Ovary (tissue), 7 donors: ENCODE measurements at regions not wholly inside any gene's neighbourhood (a gene's known extent, or its start where the extent isn't known, plus 50 kb on each side); places are given as distances from the start of the nearest gene placed in this dataset.

ENCODE experiments used
- DNase-seq, 5 donors: peaks; one replicate each; pipeline ENCODE4 v3.0.0-alpha.2; 2019 to 2020
- H3K27ac ChIP-seq, 2 donors: fragments of 200-600 bp; one replicate each; pipeline versions ENCODE4 v1.5.1 to v1.8.0; 2019 to 2022
- H3K27me3 ChIP-seq: fragments of 200-600 bp; one replicate; pipeline ENCODE4 v1.8.0; 2022
- H3K36me3 ChIP-seq: fragments of 200-600 bp; sonication (generic); one replicate; pipeline ENCODE4 v1.5.1; 2019
- H3K4me1 ChIP-seq: one replicate; pipeline ENCODE4 v1.8.1; 2013; ENCODE audit warnings: mild to moderate bottlenecking, moderate library complexity; ENCODE audit not compliant: insufficient read depth
- H3K4me3 ChIP-seq: fragments of 200-600 bp; sonication (generic); one replicate; pipeline ENCODE4 v1.5.1; 2017
- H3K9me3 ChIP-seq, 2 donors: fragments of 200-600 bp in 1 of 2; sonication (generic) in 1 of 2; one replicate each; pipeline versions ENCODE4 v1.5.1 to v1.8.1; 2013 to 2019; ENCODE audit warnings: mild to moderate bottlenecking in 1 of 2, moderate library complexity in 1 of 2
- CTCF ChIP-seq, 3 donors: fragments of 450-650 bp in 2 of 3; fragments of 200-600 bp in 1 of 3; IDR thresholded peaks; one replicate each; pipeline versions ENCODE4 v1.5.1 to v1.8.0; 2016 to 2022; ENCODE audit warnings: antibody characterized with exemption in 3 of 3, mild to moderate bottlenecking in 1 of 3
- EP300 ChIP-seq: sonication (generic); formaldehyde crosslinking; IDR thresholded peaks from one replicate; pipeline ENCODE4 v1.6.1; 2017; ENCODE audit warnings: antibody characterized with exemption
- POLR2A ChIP-seq: fragments of 450-650 bp; IDR thresholded peaks from one replicate; pipeline ENCODE4 v1.6.1; 2017; ENCODE audit warnings: antibody characterized with exemption, mild to moderate bottlenecking, moderate library complexity
- WGBS, 3 donors: extraction: QIAGEN DNeasy Blood & Tissue Kit in 1 of 3; methylation state at CpG; one replicate each; pipeline versions ENCODE4 v1.1.5 to v1.1.7; 2013 to 2017; 5-methylcytosine and 5-hydroxymethylcytosine counted together
- intact Hi-C, 4 donors: fragments of 100-400 bp; cut with DNase I; formaldehyde crosslinking; loops; one replicate each; pipeline versions ENCODE4 v1.11.0 to v1.15.1; 2022 to 2023
- donor health status: DM: no; HTN: no; CAD: no; lungs with moderate emphysema.
- donor health status: DM: no; HTN: no; CAD: no.
- donor health status: Bipolar disorder and iron deficiency.
- donor health status: DM: no; HTN: no; CAD: no.
- donor health status: DM: yes; HTN: yes; CAD: no.

- TF ChIP-seq EP300 (no peak), POLR2A (no peak), CTCF (IDR thresholded peaks at IDR 0.05) (no peak)
- H3K4me3 ChIP-seq = no peak overlapping the region
- H3K27me3 ChIP-seq = no peaks in the 10 kb centered on the region
- no peaks in the 10 kb centered on the region for H3K4me1 ChIP-seq
- no peak overlapping the region for H3K27ac ChIP-seq
- DNase-seq = no peak
- intact Hi-C loops = no loop called here
- no peaks in the 10 kb centered on the region for H3K36me3 ChIP-seq
- H3K9me3 ChIP-seq = no peaks in the 10 kb centered on the region
Measured at GRCh38 chr10:62915158-62915557, 99.0 kb upstream of the EGR2 start.

DNA sequence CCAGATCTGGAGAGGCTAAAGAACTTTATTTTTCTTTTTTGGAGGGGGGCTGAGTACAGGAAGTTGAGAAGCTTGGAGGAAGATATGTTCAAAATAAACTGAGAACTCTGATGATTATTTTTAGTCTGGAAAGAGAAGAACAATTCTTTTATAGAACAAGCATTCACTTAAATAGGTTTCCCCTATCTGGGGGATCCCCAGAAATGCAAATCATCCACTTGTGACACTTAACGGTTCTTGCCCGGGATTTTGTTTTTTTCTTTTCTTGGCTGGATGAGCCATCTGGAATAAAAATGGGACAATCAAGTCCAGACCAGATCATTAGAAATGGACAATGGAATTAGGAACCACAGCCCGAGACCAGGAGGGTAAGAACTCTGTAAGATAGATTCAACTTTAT is 95.9 kb upstream of the EGR2 start:
- Histone ChIP-seq H3K27ac (no peak overlapping the region), H3K4me3 (no peak overlapping the region)
- 32 to 50% (median 38%) methylated on average over 3 of the region's 3 CpGs for WGBS, 3 donors

DNA sequence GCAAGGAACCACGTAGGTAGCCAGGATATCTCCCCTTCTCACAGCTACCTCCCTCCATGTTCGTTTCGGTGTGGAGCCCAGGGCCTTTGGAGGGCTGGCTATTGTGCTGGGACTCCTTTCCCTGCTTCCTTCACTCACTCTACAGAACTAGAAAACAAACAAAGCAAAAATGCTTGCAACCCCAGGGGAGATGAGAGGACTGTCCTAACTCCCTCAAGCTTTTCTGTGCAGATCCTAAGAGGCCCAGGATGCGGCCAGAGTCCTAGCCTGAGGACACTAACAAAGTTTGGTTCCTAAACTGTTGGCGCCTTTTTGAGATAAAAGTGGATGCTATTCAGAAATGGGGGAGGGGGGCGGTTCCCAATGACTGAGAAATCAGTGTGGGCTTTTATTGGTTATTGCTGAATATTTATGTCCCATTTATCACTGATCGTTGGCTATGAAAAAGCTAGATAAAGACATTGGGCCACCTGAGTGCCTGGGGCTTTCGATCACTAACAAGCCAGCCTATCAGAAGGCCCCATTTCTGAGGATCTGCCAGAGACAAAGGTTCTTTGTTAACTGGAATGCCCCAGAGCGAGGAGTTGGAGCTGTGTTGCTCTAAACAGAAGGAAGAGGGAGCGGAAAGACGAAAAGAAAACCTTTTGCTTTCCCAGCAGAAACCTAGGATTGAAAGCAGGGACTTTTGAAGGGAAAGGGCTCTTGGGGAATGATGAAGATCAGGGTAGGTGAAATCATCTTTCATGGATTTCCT is 95.2 kb upstream of the EGR2 start:
- H3K27me3 ChIP-seq = no peaks in the 10 kb centered on the region
- no peaks in the 10 kb centered on the region for H3K36me3 ChIP-seq
- 84 to 91% (median 86%) methylated on average over 11 of the region's 11 CpGs for WGBS, 3 donors
- H3K9me3 ChIP-seq = no peaks in the 10 kb centered on the region
- DNase-seq = no peak
- H3K27ac ChIP-seq = no peak overlapping the region
- H3K4me3 ChIP-seq = no peak overlapping the region
- H3K4me1 ChIP-seq = no peaks in the 10 kb centered on the region
- TF ChIP-seq CTCF (IDR thresholded peaks at IDR 0.05) (no peak), EP300 (no peak), POLR2A (no peak)
- intact Hi-C loops = no loop called here

More for the DNA sequence above, 95.9 kb upstream of the EGR2 start:
- no peaks in the 10 kb centered on the region for H3K9me3 ChIP-seq
- H3K4me1 ChIP-seq = no peaks in the 10 kb centered on the region
- intact Hi-C loops = no loop called here
- DNase-seq = no peak
- H3K27me3 ChIP-seq = no peaks in the 10 kb centered on the region
- H3K36me3 ChIP-seq = no peaks in the 10 kb centered on the region
- TF ChIP-seq CTCF (IDR thresholded peaks at IDR 0.05) (no peak), EP300 (no peak), POLR2A (no peak)

GRCh38 chr10:62907470-62908212 is 91.5 kb upstream of the EGR2 start:
- Histone ChIP-seq H3K4me1 (no peaks in the 10 kb centered on the region), H3K27me3 (no peaks in the 10 kb centered on the region), H3K36me3 (no peaks in the 10 kb centered on the region), H3K27ac (no peak overlapping the region), H3K4me3 (no peak overlapping the region), H3K9me3 (no peaks in the 10 kb centered on the region)
- 83 to 88% (median 85%) methylated on average over 8 of the region's 8 CpGs for WGBS, 3 donors
- intact Hi-C loops = no loop called here
- no peak for DNase-seq
- TF ChIP-seq POLR2A (no peak), CTCF (IDR thresholded peaks at IDR 0.05) (no peak), EP300 (no peak)
